ENCODE measurements at regions not wholly inside any gene's neighbourhood (a gene's known extent, or its start where the extent isn't known, plus 50 kb on each side); places are given as distances from the start of the nearest gene placed in this dataset.
"Not testable (repeated sequence)": the region's sequence is repeated elsewhere in the genome, so short reads cannot be mapped to it uniquely, and the experiment has no call there.

DNA sequence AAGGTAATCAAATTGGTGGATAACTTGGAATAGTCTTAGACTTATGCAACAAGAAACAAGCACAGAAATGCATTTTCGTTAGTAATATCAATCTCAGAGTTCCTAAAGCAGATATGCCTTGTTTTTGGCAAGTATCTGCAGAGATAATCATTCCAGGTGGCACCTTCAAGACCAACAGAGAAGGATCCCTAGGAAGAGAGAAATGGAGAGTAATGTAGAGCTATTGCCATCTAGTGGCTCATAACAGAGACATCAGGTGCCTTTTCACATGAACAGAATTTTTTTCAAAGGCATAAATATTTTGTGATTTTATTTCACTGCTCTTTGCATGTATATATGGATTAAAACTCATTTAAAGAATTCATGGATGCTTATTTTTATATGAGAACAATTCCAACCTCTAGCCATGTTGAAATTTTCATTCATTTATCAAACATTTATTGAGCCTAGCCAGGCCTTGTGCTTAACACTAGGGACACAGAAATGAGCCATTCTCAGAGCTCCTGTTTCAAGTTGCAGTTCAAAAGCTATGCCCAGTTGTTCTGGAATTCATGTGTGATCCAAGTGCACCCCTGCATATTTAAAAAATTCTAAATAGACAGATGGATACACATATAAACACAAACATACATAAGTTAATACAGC lies 117.5 kb upstream of the OR13F1 start:
- ATAC-seq (no peak), DNase-seq (no peak)
- 3% methylated on average over 1 of the region's 1 CpG for WGBS
- intact Hi-C loops (cut with DNase I), result loop anchor here in 2 of 4 donors (5.0 to 10.0 kb wide), 3 partner anchors 202 to 359 kb away; no protein-coding TSS in a partner anchor
- no peaks in the 10 kb centered on the region for H3K9me3 ChIP-seq (ENCODE audit: control insufficient read depth, low read length)
- H3K27me3 ChIP-seq (ENCODE audit: control insufficient read depth, insufficient read depth), result no peaks in the 10 kb centered on the region
- H3K27ac ChIP-seq (ENCODE audit: low read length), result no peak overlapping the region
- no peak overlapping the region for H3K4me3 ChIP-seq (ENCODE audit: low read length)
- H3K4me1 ChIP-seq (ENCODE audit: control insufficient read depth, insufficient read depth, low read length), result peaks cover 3% of the 10 kb centered on the region

DNA sequence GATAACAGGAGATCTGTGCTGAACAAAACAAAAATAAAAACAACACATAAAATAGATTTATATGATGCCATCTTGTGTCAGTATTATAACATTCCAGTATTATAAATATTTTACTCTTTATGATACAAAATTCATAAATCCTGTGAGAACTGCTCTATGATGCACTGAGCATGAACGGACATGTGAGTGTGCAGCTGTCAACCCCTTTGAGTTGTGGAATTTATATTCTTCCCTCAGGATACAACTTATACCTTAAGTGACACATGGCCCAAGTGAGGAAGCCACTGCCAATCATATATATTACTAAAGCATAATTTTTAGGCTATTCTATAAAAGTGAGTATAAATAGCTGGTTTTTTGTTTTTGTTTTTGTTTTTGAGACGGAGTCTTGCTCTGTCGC lies 116.0 kb upstream of the OR13F1 start:
- Histone ChIP-seq H3K27me3 (ENCODE audit: control insufficient read depth, insufficient read depth) (no peaks in the 10 kb centered on the region), H3K27ac (ENCODE audit: low read length) (no peak overlapping the region), H3K4me3 (ENCODE audit: low read length) (no peak overlapping the region), H3K4me1 (ENCODE audit: control insufficient read depth, insufficient read depth, low read length) (peaks cover 3% of the 10 kb centered on the region), H3K9me3 (ENCODE audit: control insufficient read depth, low read length) (no peaks in the 10 kb centered on the region)
- intact Hi-C loops (cut with DNase I), result loop anchor here in 2 of 4 donors (5.0 to 10.0 kb wide), 3 partner anchors 203 to 361 kb away; no protein-coding TSS in a partner anchor
- DNase-seq (no peak), ATAC-seq (no peak)
- WGBS, result 80% methylated on average over 3 of the region's 3 CpGs

DNA sequence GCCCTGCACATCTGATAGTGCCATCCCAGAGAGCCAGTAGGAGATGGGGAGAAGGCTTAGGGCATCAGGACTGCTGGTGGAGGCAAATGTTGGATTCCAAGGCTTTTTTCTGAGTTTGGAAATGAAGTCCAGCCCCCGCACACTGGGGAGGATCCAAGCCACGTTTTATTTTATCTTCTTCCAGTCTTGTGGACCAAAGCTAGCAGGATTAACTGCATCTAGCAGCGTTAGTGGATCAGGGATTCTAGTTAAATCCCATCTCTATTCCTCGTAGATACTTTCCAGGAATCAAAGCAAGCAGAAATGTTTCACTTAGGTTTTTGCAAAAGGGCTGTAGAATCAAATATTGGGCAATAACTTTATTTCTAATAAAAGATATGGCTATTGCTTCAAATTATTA lies 114.7 kb upstream of the OR13F1 start:
- Histone ChIP-seq H3K27me3 (ENCODE audit: control insufficient read depth, insufficient read depth) (no peaks in the 10 kb centered on the region), H3K4me1 (ENCODE audit: control insufficient read depth, insufficient read depth, low read length) (no peaks in the 10 kb centered on the region), H3K27ac (ENCODE audit: low read length) (no peak overlapping the region), H3K9me3 (ENCODE audit: control insufficient read depth, low read length) (no peaks in the 10 kb centered on the region), H3K4me3 (ENCODE audit: low read length) (no peak overlapping the region)
- DNase-seq (no peak), ATAC-seq (no peak)
- 66% methylated on average over 4 of the region's 4 CpGs for WGBS
- intact Hi-C loops (cut with DNase I), result loop anchor here in 2 of 4 donors (5.0 to 10.0 kb wide), 3 partner anchors 205 to 362 kb away; no protein-coding TSS in a partner anchor

DNA sequence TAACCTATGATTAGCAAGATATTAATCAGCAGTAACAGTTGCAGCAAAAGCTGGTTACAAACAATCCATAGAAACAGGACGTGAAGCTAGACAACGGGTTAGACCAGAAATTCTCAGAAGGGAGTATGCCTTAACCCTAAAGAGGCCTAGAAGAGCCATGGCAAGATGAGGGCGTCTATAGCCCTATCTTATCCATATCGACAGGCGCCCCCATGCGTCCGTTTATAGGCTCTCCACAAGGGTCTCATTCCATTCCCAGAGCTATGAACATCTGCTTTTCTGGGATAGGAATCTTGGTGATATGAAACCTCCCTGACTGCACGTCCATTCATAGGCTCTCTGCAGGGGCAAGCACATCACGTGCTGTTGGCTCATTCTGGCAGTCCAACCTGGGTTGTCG lies 109.2 kb upstream of the OR13F1 start:
- H3K4me3 ChIP-seq (ENCODE audit: low read length); DNase-seq; H3K9me3 ChIP-seq (ENCODE audit: control insufficient read depth, low read length); H3K27ac ChIP-seq (ENCODE audit: low read length); H3K4me1 ChIP-seq (ENCODE audit: control insufficient read depth, insufficient read depth, low read length); ATAC-seq; H3K27me3 ChIP-seq (ENCODE audit: control insufficient read depth, insufficient read depth); intact Hi-C loops (cut with DNase I): not testable (repeated sequence)
- 56% methylated on average over 10 of the region's 10 CpGs for WGBS

DNA sequence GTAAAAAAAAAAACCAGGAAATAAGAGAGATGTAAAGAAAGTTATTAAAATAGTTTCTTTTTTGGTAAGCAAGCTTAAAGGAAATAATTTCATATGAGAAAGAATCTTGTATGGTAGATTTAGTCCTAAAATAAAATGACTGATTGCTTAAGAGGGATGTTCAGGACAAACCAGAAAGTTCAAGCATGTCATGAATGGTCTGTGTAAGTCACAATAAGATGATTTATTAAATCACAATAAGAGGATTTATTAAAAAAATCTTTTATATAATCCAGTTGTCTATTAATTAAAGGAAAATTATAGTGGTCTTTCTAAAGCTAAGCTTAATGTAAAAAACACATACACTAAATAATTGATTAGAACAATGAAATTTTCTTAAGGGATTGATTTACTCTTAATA lies 91.8 kb upstream of the OR13F1 start:
- intact Hi-C loops (cut with DNase I), result no loop called here
- Histone ChIP-seq H3K4me3 (ENCODE audit: low read length) (no peak overlapping the region), H3K4me1 (ENCODE audit: control insufficient read depth, insufficient read depth, low read length) (no peaks in the 10 kb centered on the region), H3K27me3 (ENCODE audit: control insufficient read depth, insufficient read depth) (no peaks in the 10 kb centered on the region), H3K9me3 (ENCODE audit: control insufficient read depth, low read length) (no peaks in the 10 kb centered on the region), H3K27ac (ENCODE audit: low read length) (no peak overlapping the region)
- ATAC-seq, result no peak
- no peak for DNase-seq

DNA sequence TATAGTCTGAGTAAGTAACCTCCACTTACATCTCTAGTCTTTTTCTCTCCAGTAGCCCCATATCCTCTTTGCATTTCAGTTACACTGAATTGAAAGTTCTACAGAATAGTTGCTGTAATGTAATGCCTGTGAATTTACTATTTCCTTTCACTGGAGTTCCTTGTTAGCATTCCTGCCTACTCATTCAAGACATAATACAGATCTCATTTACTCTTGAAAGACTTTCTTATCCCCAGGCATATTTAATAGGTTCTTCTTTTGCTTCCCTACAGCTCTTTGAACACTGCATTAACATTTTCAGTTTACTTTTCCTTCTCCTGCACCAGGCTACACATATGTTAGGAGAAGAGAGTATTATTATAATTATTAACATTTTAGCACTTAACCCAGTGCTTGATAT lies 87.6 kb upstream of the OR13F1 start:
- DNase-seq (no peak), ATAC-seq (no peak)
- H3K27ac ChIP-seq (ENCODE audit: low read length), result no peak overlapping the region
- intact Hi-C loops (cut with DNase I), result no loop called here
- no peak overlapping the region for H3K4me3 ChIP-seq (ENCODE audit: low read length)
- no peaks in the 10 kb centered on the region for H3K27me3 ChIP-seq (ENCODE audit: control insufficient read depth, insufficient read depth)
- H3K9me3 ChIP-seq (ENCODE audit: control insufficient read depth, low read length), result no peaks in the 10 kb centered on the region
- no peaks in the 10 kb centered on the region for H3K4me1 ChIP-seq (ENCODE audit: control insufficient read depth, insufficient read depth, low read length)

DNA sequence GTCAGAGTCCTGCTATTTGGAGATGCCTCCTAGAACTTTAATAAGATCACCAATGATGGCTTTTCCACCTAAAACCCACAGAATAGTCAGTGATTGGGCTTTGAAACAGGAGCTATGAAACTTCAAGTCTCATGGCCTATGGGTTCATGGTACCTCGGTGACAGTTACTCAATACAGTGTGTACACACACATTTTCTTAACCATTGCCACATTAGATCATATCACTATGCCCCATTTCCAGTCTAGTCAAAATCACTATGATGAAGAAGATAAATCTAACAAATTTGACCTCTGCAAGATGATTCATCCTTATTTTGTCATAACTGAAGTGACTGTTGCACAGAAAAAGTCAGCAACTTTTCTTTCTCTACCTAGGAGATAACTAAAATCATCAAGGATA lies 86.8 kb upstream of the OR13F1 start:
- 84% methylated on average over 1 of the region's 1 CpG for WGBS
- ATAC-seq (no peak), DNase-seq (no peak)
- H3K4me1 ChIP-seq (ENCODE audit: control insufficient read depth, insufficient read depth, low read length), result no peaks in the 10 kb centered on the region
- no peak overlapping the region for H3K27ac ChIP-seq (ENCODE audit: low read length)
- H3K27me3 ChIP-seq (ENCODE audit: control insufficient read depth, insufficient read depth), result no peaks in the 10 kb centered on the region
- intact Hi-C loops (cut with DNase I), result no loop called here
- no peak overlapping the region for H3K4me3 ChIP-seq (ENCODE audit: low read length)
- no peaks in the 10 kb centered on the region for H3K9me3 ChIP-seq (ENCODE audit: control insufficient read depth, low read length)

DNA sequence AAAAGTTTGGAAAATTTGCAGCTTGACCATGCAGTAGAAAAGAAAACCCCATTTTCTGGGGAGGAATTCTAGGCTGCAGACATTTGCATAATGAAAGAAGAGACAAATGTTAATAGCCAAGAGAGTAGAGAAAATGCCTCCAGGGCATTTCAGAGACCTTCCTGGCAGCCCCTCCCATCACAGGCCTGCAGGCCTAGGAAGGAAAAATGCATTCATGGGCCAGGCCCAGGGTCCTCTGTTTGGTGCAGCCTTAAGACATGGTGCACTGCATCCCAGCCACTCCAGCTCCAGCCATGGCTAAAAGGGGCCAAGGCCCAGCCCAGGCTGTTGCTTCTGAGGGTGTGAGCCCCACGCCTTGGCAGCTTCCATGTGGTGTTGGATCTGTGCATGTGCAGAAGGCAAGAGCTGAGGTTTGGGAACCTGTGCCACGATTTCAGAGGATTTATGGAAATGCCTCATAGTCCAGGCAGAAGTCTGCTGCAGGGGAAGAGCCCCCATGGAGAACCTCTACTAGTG lies 75.0 kb upstream of the OR13F1 start:
- H3K9me3 ChIP-seq (ENCODE audit: control insufficient read depth, low read length), result no peaks in the 10 kb centered on the region
- WGBS, result 62% methylated on average over 2 of the region's 2 CpGs
- peak in 2 of 3 donors; percentile 16 to 20 for DNase-seq

DNA sequence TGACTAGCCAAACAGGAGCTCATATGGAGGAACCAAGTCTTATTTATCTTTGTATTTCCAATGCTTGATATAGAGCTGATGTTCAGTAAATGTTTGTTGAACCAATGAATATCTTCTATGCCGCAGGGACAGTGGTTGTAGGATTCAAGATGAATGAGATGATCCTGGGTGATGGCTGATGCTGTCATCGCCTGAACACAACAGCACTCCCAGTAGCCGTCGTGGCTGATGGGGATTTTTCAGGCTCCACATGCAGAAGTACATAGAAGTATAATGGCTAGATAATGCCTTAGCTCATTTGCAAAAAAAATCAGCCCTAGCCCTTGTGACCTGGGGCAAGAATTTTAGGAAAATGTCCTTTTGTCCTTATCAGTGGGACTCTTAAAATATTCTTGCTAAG lies 69.0 kb upstream of the OR13F1 start:
- intact Hi-C loops (cut with DNase I), result no loop called here
- no peaks in the 10 kb centered on the region for H3K27me3 ChIP-seq (ENCODE audit: control insufficient read depth, insufficient read depth)
- 34% methylated on average over 4 of the region's 4 CpGs for WGBS
- DNase-seq (no peak), ATAC-seq (no peak)
- no peak overlapping the region for H3K4me3 ChIP-seq (ENCODE audit: low read length)
- H3K4me1 ChIP-seq (ENCODE audit: control insufficient read depth, insufficient read depth, low read length), result no peaks in the 10 kb centered on the region
- H3K27ac ChIP-seq (ENCODE audit: low read length), result no peak overlapping the region
- no peaks in the 10 kb centered on the region for H3K9me3 ChIP-seq (ENCODE audit: control insufficient read depth, low read length)

More for the DNA sequence above, 75.0 kb upstream of the OR13F1 start:
- H3K4me1 ChIP-seq (ENCODE audit: control insufficient read depth, insufficient read depth, low read length), result no peaks in the 10 kb centered on the region
- H3K27ac ChIP-seq (ENCODE audit: low read length), result no peak overlapping the region
- H3K27me3 ChIP-seq (ENCODE audit: control insufficient read depth, insufficient read depth), result no peaks in the 10 kb centered on the region
- no peak overlapping the region for H3K4me3 ChIP-seq (ENCODE audit: low read length)
- intact Hi-C loops (cut with DNase I), result no loop called here
- ATAC-seq, result no peak

DNA sequence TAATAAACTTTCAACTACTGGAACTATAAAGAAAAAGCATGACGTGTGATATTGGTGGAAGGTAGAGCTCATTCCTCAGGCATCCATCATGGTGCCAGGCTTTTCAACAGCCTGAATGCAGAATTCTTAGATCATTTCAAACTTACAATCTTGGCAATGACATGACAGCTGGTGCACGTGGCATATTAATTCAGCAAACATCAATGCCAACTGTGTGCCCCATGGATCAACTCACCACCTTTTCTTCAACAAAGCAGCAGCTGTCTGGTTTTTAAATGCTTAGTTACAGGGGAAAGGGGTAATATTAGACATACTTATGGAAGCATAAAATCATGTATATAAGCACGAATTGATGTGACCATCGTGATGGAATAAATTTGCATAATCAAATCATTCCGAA lies 56.0 kb upstream of the OR13F1 start:
- no peak for DNase-seq
- intact Hi-C loops (cut with DNase I), result no loop called here
- Histone ChIP-seq H3K4me1 (ENCODE audit: control insufficient read depth, insufficient read depth, low read length) (no peaks in the 10 kb centered on the region), H3K4me3 (ENCODE audit: low read length) (no peak overlapping the region), H3K27me3 (ENCODE audit: control insufficient read depth, insufficient read depth) (no peaks in the 10 kb centered on the region), H3K9me3 (ENCODE audit: control insufficient read depth, low read length) (no peaks in the 10 kb centered on the region), H3K27ac (ENCODE audit: low read length) (no peak overlapping the region)
- no peak for ATAC-seq
- 57% methylated on average over 5 of the region's 5 CpGs for WGBS

Data from right cardiac atrium (tissue), 5 donors.